Transverse colon (tissue), 4 donors: ENCODE measurements at regions not wholly inside any gene's neighbourhood (a gene's known extent, or its start where the extent isn't known, plus 50 kb on each side); places are given as distances from the start of the nearest gene placed in this dataset.
A peak's percentile ranks its signal among the peaks of the same experiment; 100 is the strongest.

Experiments used
- EP300 ChIP-seq: sonication (generic); formaldehyde crosslinking; IDR thresholded peaks from one replicate; pipeline ENCODE4 v1.6.1; 2017; ENCODE audit warnings: antibody characterized with exemption, low read depth
- POLR2A ChIP-seq: fragments of 450-650 bp; IDR thresholded peaks from one replicate; pipeline ENCODE4 v1.6.1; 2016; ENCODE audit warnings: antibody characterized with exemption, mild to moderate bottlenecking, moderate library complexity
- POLR2AphosphoS5 ChIP-seq, 3 donors: sonication (generic); formaldehyde crosslinking; IDR thresholded peaks; one replicate each; pipeline ENCODE4 v1.6.1; 2016; ENCODE audit warnings: antibody characterized with exemption in 3 of 3
- TF ChIP-seq, protein P1 (sequence below), 5 experiments: fragments of 200-600 bp in 3 of 5; fragments of 450-650 bp in 2 of 5; sonication (generic) in 3 of 5; IDR thresholded peaks; 1 replicate in 2 of 5; 2 replicates in 3 of 5; pipeline ENCODE4 v1.5.1; 2016 to 2017; ENCODE audit warnings: antibody characterized with exemption in 5 of 5, inconsistent platforms in 3 of 5, mild to moderate bottlenecking in 2 of 5, moderate library complexity in 1 of 5

GRCh38 chr11:126115127-126115495 lies 52.4 kb upstream of the CDON start:
- TF ChIP-seq POLR2A, result no peak
- TF ChIP-seq, protein P1, sequence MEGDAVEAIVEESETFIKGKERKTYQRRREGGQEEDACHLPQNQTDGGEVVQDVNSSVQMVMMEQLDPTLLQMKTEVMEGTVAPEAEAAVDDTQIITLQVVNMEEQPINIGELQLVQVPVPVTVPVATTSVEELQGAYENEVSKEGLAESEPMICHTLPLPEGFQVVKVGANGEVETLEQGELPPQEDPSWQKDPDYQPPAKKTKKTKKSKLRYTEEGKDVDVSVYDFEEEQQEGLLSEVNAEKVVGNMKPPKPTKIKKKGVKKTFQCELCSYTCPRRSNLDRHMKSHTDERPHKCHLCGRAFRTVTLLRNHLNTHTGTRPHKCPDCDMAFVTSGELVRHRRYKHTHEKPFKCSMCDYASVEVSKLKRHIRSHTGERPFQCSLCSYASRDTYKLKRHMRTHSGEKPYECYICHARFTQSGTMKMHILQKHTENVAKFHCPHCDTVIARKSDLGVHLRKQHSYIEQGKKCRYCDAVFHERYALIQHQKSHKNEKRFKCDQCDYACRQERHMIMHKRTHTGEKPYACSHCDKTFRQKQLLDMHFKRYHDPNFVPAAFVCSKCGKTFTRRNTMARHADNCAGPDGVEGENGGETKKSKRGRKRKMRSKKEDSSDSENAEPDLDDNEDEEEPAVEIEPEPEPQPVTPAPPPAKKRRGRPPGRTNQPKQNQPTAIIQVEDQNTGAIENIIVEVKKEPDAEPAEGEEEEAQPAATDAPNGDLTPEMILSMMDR (IDR thresholded peaks at IDR 0.05), result no peak
- TF ChIP-seq POLR2AphosphoS5 (IDR thresholded peaks at IDR 0.05), result peak in 2 of 3 donors; percentile 20 to 69
- no peak for TF ChIP-seq EP300
